Activated T-helper 2 cell treated with anti-CD3 and anti-CD28 coated beads, Interferon-gamma antibody, Interleukin-2, Interleukin-4, amounts not matched to agents 10 μg/mL and 5 μg/mL and 100 μg/mL, durations not matched to agents 14 hours and 24 hours and 36 hours (primary cell): ENCODE measurements at regions not wholly inside any gene's neighbourhood (a gene's known extent, or its start where the extent isn't known, plus 50 kb on each side); places are given as distances from the start of the nearest gene placed in this dataset.

Source experiments
- DNase-seq: peaks from one replicate; pipeline ENCODE4 v3.0.0; 2021; ENCODE audit warnings: low spot score
- H3K27ac Mint-ChIP-seq: one replicate; pipeline ENCODE4 v1.8.0; 2021; ENCODE audit warnings: mixed read lengths
- H3K27me3 Mint-ChIP-seq: one replicate; pipeline ENCODE4 v1.8.0; 2021; ENCODE audit warnings: low read depth, mixed read lengths
- H3K36me3 Mint-ChIP-seq: one replicate; pipeline ENCODE4 v1.8.0; 2021; ENCODE audit warnings: low read depth, mixed read lengths
- H3K4me1 Mint-ChIP-seq: one replicate; pipeline ENCODE4 v1.8.0; 2021; ENCODE audit warnings: low read depth, mixed read lengths
- H3K4me3 Mint-ChIP-seq: one replicate; pipeline ENCODE4 v1.8.0; 2021; ENCODE audit warnings: low read depth, mild to moderate bottlenecking, moderate library complexity, mixed read lengths
- H3K9me3 Mint-ChIP-seq: one replicate; pipeline ENCODE4 v1.8.0; 2021; ENCODE audit warnings: mixed read lengths
- intact Hi-C: fragments of 100-400 bp; cut with micrococcal nuclease; formaldehyde crosslinking; loops from one replicate; pipeline ENCODE4 v1.15.1; 2023

DNA sequence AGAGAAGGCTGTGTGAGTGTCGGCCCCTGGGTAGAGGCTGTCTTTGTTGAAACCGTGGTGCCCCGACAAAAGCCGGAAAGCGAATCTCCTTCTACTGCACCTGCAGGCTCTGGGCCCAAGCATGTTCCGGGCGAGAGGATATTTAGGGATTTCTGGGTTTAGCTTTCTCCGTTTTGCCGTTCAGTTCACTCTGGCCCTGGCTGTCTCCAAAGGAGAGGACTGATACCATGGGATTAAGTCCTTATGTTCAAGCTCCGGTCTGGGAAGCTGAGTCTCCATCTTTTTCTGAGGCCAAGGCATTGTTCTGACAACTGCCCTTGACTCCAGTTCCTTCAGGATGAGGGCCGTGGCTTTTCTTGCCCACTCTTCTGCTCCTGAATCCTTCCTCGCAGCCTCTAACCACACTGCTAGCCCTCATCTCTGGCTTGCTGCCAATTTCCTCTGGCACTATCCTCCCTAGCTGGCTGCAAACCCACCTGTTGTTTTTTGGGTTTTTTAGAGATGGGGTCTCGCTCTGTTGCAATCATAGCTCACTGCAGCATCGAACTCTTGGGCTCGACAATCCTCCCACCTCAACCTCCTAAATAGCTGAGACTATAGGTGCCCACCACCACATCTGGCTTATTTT is 206.8 kb downstream of the SKIDA1 start:
- H3K27ac Mint-ChIP-seq: no peak overlapping the region
- no peaks in the 10 kb centered on the region for H3K27me3 Mint-ChIP-seq

DNA sequence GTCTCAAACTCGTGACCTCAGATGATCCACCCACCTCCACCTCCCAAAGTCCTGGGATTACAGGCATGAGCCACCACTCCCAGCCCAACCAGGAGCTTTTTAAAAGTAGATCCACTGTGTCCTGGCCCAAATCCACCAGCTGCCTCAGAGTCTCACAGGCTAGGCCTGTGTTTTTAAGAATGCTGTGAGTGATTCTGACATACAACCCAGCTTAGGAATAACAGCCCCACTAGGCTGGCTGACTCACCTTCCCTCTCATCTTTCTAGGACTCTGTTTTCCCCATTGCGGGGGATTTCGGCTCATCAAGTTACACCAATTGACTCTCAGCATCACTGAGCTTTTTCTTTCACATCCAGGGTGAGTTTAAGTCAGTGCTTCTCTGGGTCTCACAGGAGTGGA is 207.6 kb downstream of the SKIDA1 start:
- no peak for DNase-seq
- Mint-ChIP-seq H3K4me3 (no peak overlapping the region), H3K36me3 (no peaks in the 10 kb centered on the region), H3K9me3 (no peaks in the 10 kb centered on the region), H3K4me1 (no peaks in the 10 kb centered on the region), H3K27ac (no peak overlapping the region), H3K27me3 (no peaks in the 10 kb centered on the region)
- intact Hi-C loops: no loop called here

More for the DNA sequence above, 206.8 kb downstream of the SKIDA1 start:
- DNase-seq: no peak
- Mint-ChIP-seq H3K4me1 (no peaks in the 10 kb centered on the region), H3K4me3 (no peak overlapping the region), H3K9me3 (no peaks in the 10 kb centered on the region), H3K36me3 (no peaks in the 10 kb centered on the region)
- intact Hi-C loops: no loop called here

DNA sequence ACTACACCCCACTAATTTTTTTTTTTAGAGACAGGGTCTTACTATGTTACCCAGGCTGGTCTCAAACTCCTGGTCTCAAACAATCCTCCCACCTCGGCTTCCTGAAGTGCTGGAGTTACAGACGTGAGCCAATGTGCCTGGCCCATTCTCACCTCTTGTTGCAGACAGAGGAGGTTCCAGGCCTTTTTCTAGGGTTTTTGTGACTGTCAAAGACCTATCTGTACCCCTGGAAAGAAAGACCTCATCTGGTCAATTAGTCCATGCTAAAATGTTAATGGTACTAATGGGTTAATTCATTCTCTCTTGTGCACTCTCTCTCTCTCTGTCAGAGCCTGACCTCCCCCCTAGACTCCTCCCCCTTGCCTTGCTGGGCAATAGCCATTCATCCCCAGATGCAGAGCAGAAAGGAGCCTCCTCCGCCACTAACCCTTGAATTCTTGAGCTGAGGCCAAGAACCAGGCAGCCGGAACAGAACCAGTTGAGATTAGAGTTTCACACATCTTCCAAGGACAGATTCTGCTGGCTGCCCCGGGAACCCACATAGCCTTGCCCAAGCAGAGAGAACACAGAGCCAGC is 209.7 kb downstream of the SKIDA1 start:
- Mint-ChIP-seq H3K36me3 (no peaks in the 10 kb centered on the region), H3K27me3 (no peaks in the 10 kb centered on the region), H3K4me1 (no peaks in the 10 kb centered on the region), H3K27ac (no peak overlapping the region), H3K4me3 (no peak overlapping the region), H3K9me3 (no peaks in the 10 kb centered on the region)
- no peak for DNase-seq
- intact Hi-C loops: no loop called here

DNA sequence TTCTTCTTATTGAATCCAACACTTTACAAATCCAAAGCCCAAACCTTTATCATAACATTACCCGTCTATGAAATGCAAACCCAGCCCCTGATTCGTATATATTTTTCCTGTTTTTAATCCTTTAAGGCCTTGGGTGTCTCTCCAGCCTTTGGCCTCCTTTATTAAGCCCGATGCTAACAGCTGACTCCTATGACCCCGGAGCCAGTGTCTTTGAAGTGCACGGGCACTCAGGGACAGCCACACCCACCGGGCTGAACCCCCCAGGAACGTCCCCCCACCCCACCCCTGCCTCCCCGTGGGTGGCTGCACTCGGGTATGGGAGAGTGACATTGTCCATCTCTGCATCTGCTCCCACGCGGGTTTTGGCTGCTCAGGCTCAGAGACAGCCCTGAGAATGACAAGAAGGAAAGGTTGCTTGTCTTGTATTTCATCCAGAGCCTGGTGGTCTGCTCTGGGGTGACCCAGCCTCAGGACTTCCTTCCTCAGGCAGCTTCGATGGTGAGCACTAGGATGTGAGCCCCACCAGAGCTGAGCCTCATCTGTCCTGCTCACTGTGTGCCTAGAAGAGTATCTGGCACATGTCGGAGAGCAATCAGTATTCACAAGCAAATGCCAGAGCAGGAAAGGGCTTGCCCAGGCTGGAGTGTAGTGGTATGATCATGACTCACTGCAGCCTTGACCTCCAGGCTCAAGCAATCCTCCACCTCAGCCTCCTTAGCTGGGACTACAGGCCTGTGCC is 210.4 kb downstream of the SKIDA1 start:
- H3K4me3 Mint-ChIP-seq: no peak overlapping the region
- no peaks in the 10 kb centered on the region for H3K27me3 Mint-ChIP-seq
- DNase-seq: no peak
- intact Hi-C loops: no loop called here
- no peak overlapping the region for H3K27ac Mint-ChIP-seq
- H3K4me1 Mint-ChIP-seq: no peaks in the 10 kb centered on the region
- no peaks in the 10 kb centered on the region for H3K9me3 Mint-ChIP-seq
- no peaks in the 10 kb centered on the region for H3K36me3 Mint-ChIP-seq

DNA sequence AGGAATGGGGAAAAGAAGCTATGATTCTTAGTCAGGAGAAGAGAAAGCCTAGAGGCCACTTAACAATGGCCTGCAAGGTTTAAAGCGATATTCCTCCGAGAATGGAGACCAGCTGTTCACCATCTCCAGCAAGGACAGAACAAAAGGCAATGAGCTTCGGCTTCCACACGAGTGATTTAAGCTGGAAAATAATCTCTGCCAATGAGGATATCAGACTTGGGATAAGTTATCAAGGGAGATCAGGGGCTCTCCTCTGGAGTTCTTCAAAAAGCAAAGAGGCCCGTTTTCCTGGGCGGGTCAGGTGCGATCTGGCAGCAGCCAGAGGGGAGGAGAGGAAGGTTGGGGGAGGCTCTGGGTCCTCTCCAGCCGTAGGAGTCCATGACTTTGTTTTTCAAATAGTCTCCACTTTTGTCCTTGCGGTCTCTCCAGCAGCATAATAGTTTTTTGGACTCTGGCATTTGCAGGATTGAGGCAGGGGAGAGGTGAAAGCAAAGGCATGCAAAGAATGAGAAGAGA is 211.3 kb downstream of the SKIDA1 start:
- Mint-ChIP-seq H3K9me3 (no peaks in the 10 kb centered on the region), H3K36me3 (no peaks in the 10 kb centered on the region)
- intact Hi-C loops: no loop called here

DNA sequence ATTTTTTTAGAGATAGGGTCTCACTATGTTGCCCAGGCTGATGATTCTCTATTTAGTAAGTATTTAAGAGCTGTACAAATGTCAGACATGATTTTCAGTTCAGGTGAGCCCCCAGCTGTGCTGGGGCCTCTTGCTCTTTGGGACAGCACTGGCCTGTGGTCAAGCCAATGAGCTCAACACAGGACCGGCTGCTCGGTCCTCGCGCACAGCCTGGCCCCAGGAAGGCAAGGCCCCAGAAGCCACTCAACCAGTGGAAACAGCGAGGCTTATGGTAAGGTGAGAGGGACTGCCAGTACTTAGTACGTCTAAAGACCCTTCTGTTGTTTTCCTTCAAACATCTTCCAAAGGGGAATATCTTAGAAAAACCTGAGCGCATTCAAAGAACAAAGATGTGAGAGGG is 211.8 kb downstream of the SKIDA1 start:
- no peaks in the 10 kb centered on the region for H3K9me3 Mint-ChIP-seq
- no peaks in the 10 kb centered on the region for H3K27me3 Mint-ChIP-seq
- H3K4me3 Mint-ChIP-seq: no peak overlapping the region
- DNase-seq: no peak
- intact Hi-C loops: no loop called here
- H3K36me3 Mint-ChIP-seq: no peaks in the 10 kb centered on the region
- no peak overlapping the region for H3K27ac Mint-ChIP-seq
- H3K4me1 Mint-ChIP-seq: no peaks in the 10 kb centered on the region

More for the DNA sequence above, 211.3 kb downstream of the SKIDA1 start:
- no peak for DNase-seq
- Mint-ChIP-seq H3K27ac (no peak overlapping the region), H3K4me1 (no peaks in the 10 kb centered on the region), H3K27me3 (no peaks in the 10 kb centered on the region), H3K4me3 (no peak overlapping the region)

DNA sequence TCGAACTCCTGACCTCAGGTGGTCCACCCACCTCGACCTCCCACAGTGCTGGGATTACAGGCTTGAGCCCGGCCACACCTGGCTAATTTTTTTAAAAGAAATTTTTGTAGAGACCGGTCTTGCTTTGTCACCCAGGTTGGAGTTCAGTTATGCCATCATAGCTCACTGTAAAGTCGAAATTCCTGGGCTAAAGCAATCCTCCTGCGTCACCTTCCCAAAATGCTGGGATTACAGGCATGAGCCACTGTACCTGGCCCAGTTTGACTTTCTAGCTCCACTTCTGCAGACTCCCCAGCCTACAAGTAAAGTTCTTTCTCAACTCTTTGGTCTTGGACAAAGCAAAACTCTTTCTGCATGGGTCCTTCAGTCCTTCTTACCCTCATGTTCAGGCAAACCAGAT is 214.1 kb downstream of the SKIDA1 start:
- H3K9me3 Mint-ChIP-seq: no peaks in the 10 kb centered on the region

DNA sequence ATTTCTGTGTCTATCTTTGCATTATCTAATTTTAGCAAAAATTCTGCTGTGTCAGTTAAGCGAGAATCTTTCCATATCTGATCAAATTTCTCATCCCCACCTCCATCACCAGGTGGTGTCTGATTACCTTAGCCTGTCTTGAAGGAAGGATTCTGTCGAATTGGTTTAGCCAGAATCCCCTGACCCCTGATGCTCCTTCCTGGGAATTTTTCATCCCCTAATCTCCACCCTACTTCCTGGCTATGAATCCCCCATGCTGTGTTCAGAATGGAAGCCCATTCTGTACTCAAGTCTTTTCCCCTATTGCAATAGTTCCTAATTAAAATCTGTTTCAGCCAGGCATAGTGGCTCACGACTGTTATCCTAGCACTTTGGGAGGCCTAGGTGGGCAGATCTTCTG is 216.1 kb downstream of the SKIDA1 start:
- no peak for DNase-seq
- Mint-ChIP-seq H3K4me1 (no peaks in the 10 kb centered on the region), H3K27ac (no peak overlapping the region), H3K9me3 (no peaks in the 10 kb centered on the region), H3K4me3 (no peak overlapping the region), H3K27me3 (no peaks in the 10 kb centered on the region), H3K36me3 (no peaks in the 10 kb centered on the region)
- intact Hi-C loops: no loop called here

More for the DNA sequence above, 214.1 kb downstream of the SKIDA1 start:
- no peak for DNase-seq
- Mint-ChIP-seq H3K4me3 (no peak overlapping the region), H3K4me1 (no peaks in the 10 kb centered on the region), H3K27me3 (no peaks in the 10 kb centered on the region), H3K36me3 (no peaks in the 10 kb centered on the region), H3K27ac (no peak overlapping the region)
- intact Hi-C loops: no loop called here

DNA sequence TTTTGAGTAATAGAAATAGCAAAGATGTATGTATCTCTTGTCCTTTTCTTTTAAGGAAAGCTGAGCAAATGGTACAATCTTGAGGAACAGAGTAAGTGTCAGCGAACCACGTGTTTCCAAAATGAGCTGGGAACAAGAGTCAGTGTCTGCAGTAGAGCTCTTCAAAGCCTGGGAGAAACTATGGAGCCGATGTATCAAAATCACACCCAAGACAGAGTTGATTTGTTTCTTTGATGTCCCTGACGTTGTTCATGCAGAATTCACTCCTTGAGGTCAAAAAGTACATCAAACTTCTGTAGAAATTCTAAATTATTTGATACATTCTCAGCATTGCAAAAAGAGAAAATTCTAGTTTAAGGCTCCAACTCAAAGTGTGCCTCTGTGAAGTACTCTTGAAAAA is 216.5 kb downstream of the SKIDA1 start:
- intact Hi-C loops: no loop called here
- Mint-ChIP-seq H3K4me1 (no peaks in the 10 kb centered on the region), H3K36me3 (no peaks in the 10 kb centered on the region), H3K9me3 (no peaks in the 10 kb centered on the region), H3K27ac (no peak overlapping the region), H3K27me3 (no peaks in the 10 kb centered on the region), H3K4me3 (no peak overlapping the region)
- DNase-seq: no peak

DNA sequence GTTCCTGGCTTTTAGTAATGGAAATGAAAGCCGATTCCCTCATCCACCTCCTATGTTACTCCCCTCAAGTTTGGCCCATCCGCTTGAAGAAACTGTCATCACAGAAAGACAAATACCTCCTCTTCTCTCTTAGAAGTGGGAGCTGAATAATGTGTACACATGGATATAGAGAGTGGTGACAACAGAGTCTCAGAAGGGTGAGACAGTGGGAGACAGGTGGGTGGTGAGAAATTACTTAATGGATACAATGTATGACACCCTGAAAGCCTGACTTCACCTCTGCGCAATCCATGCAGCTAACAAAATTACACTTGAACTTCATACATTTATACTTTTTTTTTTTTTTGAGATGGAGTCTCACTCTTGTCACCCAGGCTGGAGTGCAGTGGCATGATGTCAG is 217.5 kb downstream of the SKIDA1 start:
- no peaks in the 10 kb centered on the region for H3K4me1 Mint-ChIP-seq
- no peak for DNase-seq
- H3K27ac Mint-ChIP-seq: no peak overlapping the region
- intact Hi-C loops: no loop called here
- H3K36me3 Mint-ChIP-seq: no peaks in the 10 kb centered on the region
- H3K4me3 Mint-ChIP-seq: no peak overlapping the region
- no peaks in the 10 kb centered on the region for H3K27me3 Mint-ChIP-seq
- no peaks in the 10 kb centered on the region for H3K9me3 Mint-ChIP-seq

DNA sequence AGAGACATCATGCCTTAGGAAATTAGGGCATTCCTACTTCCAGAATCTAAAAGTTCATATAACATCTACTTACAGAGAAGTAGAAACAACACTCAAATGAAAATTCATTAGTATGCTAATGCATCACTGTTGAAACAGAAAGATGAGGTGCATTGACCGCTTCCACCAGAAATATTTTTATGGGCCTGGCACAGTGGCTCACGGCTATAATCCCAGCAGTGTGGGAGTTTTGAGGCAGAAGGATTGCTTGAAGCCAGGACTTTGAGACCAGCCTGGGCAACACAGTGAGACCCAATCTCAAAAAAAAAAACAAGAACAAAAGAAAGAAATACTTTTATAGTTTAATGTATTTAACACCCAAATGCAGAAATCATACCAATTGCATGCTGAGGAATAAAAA is 220.9 kb downstream of the SKIDA1 start:
- H3K27ac Mint-ChIP-seq: no peak overlapping the region

DNA sequence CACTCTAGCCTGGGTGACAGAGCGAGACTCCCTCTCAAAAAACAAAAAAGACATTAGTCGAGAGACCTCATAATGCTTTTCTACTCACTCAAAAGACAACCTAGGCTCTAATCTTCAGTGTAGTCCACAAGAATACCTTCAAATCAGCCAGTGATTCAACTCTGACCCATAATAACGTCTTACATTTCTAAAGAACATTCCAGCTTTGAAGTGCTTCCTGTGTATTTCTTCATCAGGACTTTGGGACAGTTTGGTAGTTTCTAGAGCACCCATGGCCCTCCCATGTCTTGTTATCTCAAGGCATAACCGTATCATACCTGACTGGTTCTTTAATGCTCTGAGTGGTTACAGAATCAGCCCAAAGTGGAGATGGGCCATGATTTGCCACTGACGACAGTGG is 221.3 kb downstream of the SKIDA1 start:
- Mint-ChIP-seq H3K27ac (no peak overlapping the region), H3K9me3 (no peaks in the 10 kb centered on the region), H3K36me3 (no peaks in the 10 kb centered on the region), H3K4me1 (no peaks in the 10 kb centered on the region), H3K4me3 (no peak overlapping the region), H3K27me3 (no peaks in the 10 kb centered on the region)
- intact Hi-C loops: no loop called here
- DNase-seq: no peak

More for the DNA sequence above, 220.9 kb downstream of the SKIDA1 start:
- Mint-ChIP-seq H3K27me3 (no peaks in the 10 kb centered on the region), H3K36me3 (no peaks in the 10 kb centered on the region), H3K9me3 (no peaks in the 10 kb centered on the region), H3K4me1 (no peaks in the 10 kb centered on the region), H3K4me3 (no peak overlapping the region)
- DNase-seq: no peak
- intact Hi-C loops: no loop called here

DNA sequence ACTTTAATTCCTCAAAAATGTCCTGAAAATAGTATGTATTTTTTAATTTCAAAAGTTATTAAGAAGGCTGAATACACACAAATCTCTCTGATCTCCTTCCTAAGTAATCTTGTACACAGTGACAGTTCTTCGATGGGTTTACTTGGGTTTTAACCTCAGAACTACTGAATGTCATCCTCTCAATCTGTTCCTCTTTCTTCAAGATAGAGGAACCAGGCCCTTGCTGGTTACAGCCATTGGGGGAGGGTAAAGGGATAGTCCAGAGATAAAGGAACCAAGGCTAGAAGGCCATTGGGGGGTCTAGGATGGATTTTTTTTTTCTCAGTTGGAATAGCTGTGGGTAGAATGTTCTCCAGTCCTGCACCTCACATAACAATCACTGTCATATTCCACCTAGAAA is 224.9 kb downstream of the SKIDA1 start:
- DNase-seq: no peak
- H3K4me1 Mint-ChIP-seq: no peaks in the 10 kb centered on the region
- no peak overlapping the region for H3K27ac Mint-ChIP-seq
- H3K27me3 Mint-ChIP-seq: peaks cover 2% of the 10 kb centered on the region
- H3K36me3 Mint-ChIP-seq: no peaks in the 10 kb centered on the region
- intact Hi-C loops: no loop called here
- H3K9me3 Mint-ChIP-seq: no peaks in the 10 kb centered on the region
- H3K4me3 Mint-ChIP-seq: no peak overlapping the region
